CD4-positive, alpha-beta T cell treated with Interleukin-21 for 1 hour (primary cell): ENCODE measurements at regions not wholly inside any gene's neighbourhood (a gene's known extent, or its start where the extent isn't known, plus 50 kb on each side); places are given as distances from the start of the nearest gene placed in this dataset.

Experiments used
- DNase-seq: peaks from one replicate; pipeline ENCODE4 v3.0.0-alpha.2; 2020

- no peak for DNase-seq
Measured at GRCh38 chr17:72430611-72431432, 310.0 kb downstream of the SOX9 start.

GRCh38 chr17:72432143-72432621 is 311.4 kb downstream of the SOX9 start:
- no peak for DNase-seq

- no peak for DNase-seq
Measured at GRCh38 chr17:72432881-72433280, 312.1 kb downstream of the SOX9 start.

- DNase-seq: no peak
Measured at GRCh38 chr17:72433797-72434196, 313.0 kb downstream of the SOX9 start.

- DNase-seq: no peak
Measured at GRCh38 chr17:72434581-72434980, 313.8 kb downstream of the SOX9 start.

- no peak for DNase-seq
Measured at GRCh38 chr17:72434991-72435618, 314.3 kb downstream of the SOX9 start.

- no peak for DNase-seq
Measured at GRCh38 chr17:72438783-72439182, 318.0 kb downstream of the SOX9 start.

GRCh38 chr17:72439893-72440502 is 319.2 kb downstream of the SOX9 start:
- DNase-seq: no peak

GRCh38 chr17:72440961-72441360 is 320.1 kb downstream of the SOX9 start:
- DNase-seq: no peak

- DNase-seq: no peak
Measured at GRCh38 chr17:72441909-72442308, 321.1 kb downstream of the SOX9 start.

GRCh38 chr17:72444517-72445054 is 323.8 kb downstream of the SOX9 start:
- DNase-seq: no peak

- no peak for DNase-seq
Measured at GRCh38 chr17:72445055-72445991, 324.5 kb downstream of the SOX9 start.

- DNase-seq: no peak
Measured at GRCh38 chr17:72446118-72446517, 325.3 kb downstream of the SOX9 start.

GRCh38 chr17:72446525-72447250 is 325.9 kb downstream of the SOX9 start:
- DNase-seq: no peak

GRCh38 chr17:72447251-72447640 is 326.4 kb downstream of the SOX9 start:
- DNase-seq: no peak

GRCh38 chr17:72448019-72448418 is 327.2 kb downstream of the SOX9 start:
- DNase-seq: no peak

- no peak for DNase-seq
Measured at GRCh38 chr17:72452286-72453173, 331.7 kb downstream of the SOX9 start.

- no peak for DNase-seq
Measured at GRCh38 chr17:72454342-72454741, 333.5 kb downstream of the SOX9 start.

GRCh38 chr17:72455562-72455961 is 334.7 kb downstream of the SOX9 start:
- no peak for DNase-seq

- no peak for DNase-seq
Measured at GRCh38 chr17:72456075-72456474, 335.3 kb downstream of the SOX9 start.

- DNase-seq: no peak
Measured at GRCh38 chr17:72457712-72458111, 336.9 kb downstream of the SOX9 start.
